ENCODE measurements at regions not wholly inside any gene's neighbourhood (a gene's known extent, or its start where the extent isn't known, plus 50 kb on each side); places are given as distances from the start of the nearest gene placed in this dataset.
A peak's percentile ranks its signal among the peaks of the same experiment; 100 is the strongest.

- POLR2A ChIA-PET: interaction anchor here (0.7 to 0.9 kb wide), 2 partner anchors 179 to 181 kb away, joined by 3 to 5 read pairs; no protein-coding TSS in a partner anchor
- TF ChIP-seq RCOR1 (IDR thresholded peaks at IDR 0.05; ENCODE audit: low read length) (no peak), NRF1 (IDR thresholded peaks at IDR 0.05; ENCODE audit: low read depth, low read length) (no peak), NFIC (IDR thresholded peaks at IDR 0.05; ENCODE audit: borderline replicate concordance) (no peak)
- TF ChIP-seq, protein P1, sequence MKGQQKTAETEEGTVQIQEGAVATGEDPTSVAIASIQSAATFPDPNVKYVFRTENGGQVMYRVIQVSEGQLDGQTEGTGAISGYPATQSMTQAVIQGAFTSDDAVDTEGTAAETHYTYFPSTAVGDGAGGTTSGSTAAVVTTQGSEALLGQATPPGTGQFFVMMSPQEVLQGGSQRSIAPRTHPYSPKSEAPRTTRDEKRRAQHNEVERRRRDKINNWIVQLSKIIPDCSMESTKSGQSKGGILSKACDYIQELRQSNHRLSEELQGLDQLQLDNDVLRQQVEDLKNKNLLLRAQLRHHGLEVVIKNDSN (IDR thresholded peaks at IDR 0.05; ENCODE audit: borderline replicate concordance, low read depth): no peak
- TF ChIP-seq, protein P2, sequence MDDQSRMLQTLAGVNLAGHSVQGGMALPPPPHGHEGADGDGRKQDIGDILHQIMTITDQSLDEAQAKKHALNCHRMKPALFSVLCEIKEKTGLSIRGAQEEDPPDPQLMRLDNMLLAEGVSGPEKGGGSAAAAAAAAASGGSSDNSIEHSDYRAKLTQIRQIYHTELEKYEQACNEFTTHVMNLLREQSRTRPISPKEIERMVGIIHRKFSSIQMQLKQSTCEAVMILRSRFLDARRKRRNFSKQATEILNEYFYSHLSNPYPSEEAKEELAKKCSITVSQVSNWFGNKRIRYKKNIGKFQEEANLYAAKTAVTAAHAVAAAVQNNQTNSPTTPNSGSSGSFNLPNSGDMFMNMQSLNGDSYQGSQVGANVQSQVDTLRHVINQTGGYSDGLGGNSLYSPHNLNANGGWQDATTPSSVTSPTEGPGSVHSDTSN (IDR thresholded peaks at IDR 0.05): no peak
- Histone ChIP-seq H3K36me3 (replicated peaks in 1 of 2; ENCODE audit: control insufficient read depth in 1 of 2, insufficient read depth in 2 of 2, low read length in 1 of 2) (no peaks in the 10 kb centered on the region), H3K4me2 (peak overlapping the region; percentile 75; the same call in 1 of the 2 replicates), H3K27ac (ENCODE audit: low read depth in 2 of 2, low read length in 1 of 2) (peak overlapping the region in 1 of 2 experiments; percentile 51; a peak in 2 of 4 replicates), H3K4me3 (ENCODE audit: low read depth in 2 of 2, low read length in 1 of 2) (peak overlapping the region in 1 of 2 experiments; percentile 49; a peak in 1 of 4 replicates), H4K20me1 (ENCODE audit: insufficient read depth) (no peaks in the 10 kb centered on the region), H3K9ac (peak overlapping the region; percentile 70; the same call in 1 of the 2 replicates), H3K79me2 (ENCODE audit: insufficient read depth) (no peaks in the 10 kb centered on the region), H3K27me3 (ENCODE audit: insufficient read depth) (no peaks in the 10 kb centered on the region), H3K4me1 (ENCODE audit: control insufficient read depth in 1 of 2, insufficient read depth in 2 of 2, low read depth in 1 of 2, low read length in 1 of 2) (peaks cover 24 to 29% of the 10 kb centered on the region in 2 experiments), H3K9me3 (no peaks in the 10 kb centered on the region), H3K9me2 (no peaks in the 10 kb centered on the region), H3F3A (replicated peaks; ENCODE audit: insufficient read depth) (peaks cover 7% of the 10 kb centered on the region), H2AFZ (ENCODE audit: low read depth) (peak overlapping the region; percentile 86; the same call in 1 of the 2 replicates)
- CTCF ChIA-PET: interaction anchor here (0.9 to 1.4 kb wide), 3 partner anchors 11 to 186 kb away, joined by 3 to 7 read pairs (median 4); no protein-coding TSS in a partner anchor
- 92% methylated on average over 6 of the region's 6 CpGs for WGBS (ENCODE audit: low lambda C conversion rate)
- no peak for DNase-seq
Measured at GRCh38 chr15:38072007-38072347, 137.5 kb downstream of the TMCO5A start.

- TF ChIP-seq GATA2 (CRISPR knock-in tag; IDR thresholded peaks at IDR 0.05) (no peak), FOSL2 (IDR thresholded peaks at IDR 0.05; ENCODE audit: borderline replicate concordance, low read depth) (no peak), RXRA (IDR thresholded peaks at IDR 0.05; ENCODE audit: borderline replicate concordance, low read depth) (no peak), NRF1 (IDR thresholded peaks at IDR 0.05; ENCODE audit: low read depth, low read length) (no peak), ELF1 (IDR thresholded peaks at IDR 0.05) (no peak), EZH2phosphoT487 (IDR thresholded peaks at IDR 0.05; ENCODE audit: borderline replicate concordance, low read depth) (no peak), FOXJ3 (CRISPR knock-in tag; IDR thresholded peaks at IDR 0.05) (0 out of 2 replicates have a peak, but pooled peaks have one; percentile 26), TCF12 (IDR thresholded peaks at IDR 0.05) (no peak), IRF3 (IDR thresholded peaks at IDR 0.05; ENCODE audit: low read depth, low read length) (no peak), USF2 (IDR thresholded peaks at IDR 0.05; ENCODE audit: borderline replicate concordance, low read depth, low read length) (no peak), YY1 (IDR thresholded peaks at IDR 0.05; ENCODE audit: low read depth) (no peak), RAD21 (IDR thresholded peaks at IDR 0.05; ENCODE audit: low read length) (peak; percentile 41; the same call in 1 of the 2 replicates), TEAD4 (IDR thresholded peaks at IDR 0.05; ENCODE audit: borderline replicate concordance, insufficient read depth) (no peak), SIN3A (IDR thresholded peaks at IDR 0.05; ENCODE audit: borderline replicate concordance, low read depth, low read length) (no peak), JUND (IDR thresholded peaks at IDR 0.05) (no peak), NFIC (IDR thresholded peaks at IDR 0.05; ENCODE audit: borderline replicate concordance) (peak; percentile 12; the same call in 1 of the 2 replicates)
- TF ChIP-seq, protein P3, sequence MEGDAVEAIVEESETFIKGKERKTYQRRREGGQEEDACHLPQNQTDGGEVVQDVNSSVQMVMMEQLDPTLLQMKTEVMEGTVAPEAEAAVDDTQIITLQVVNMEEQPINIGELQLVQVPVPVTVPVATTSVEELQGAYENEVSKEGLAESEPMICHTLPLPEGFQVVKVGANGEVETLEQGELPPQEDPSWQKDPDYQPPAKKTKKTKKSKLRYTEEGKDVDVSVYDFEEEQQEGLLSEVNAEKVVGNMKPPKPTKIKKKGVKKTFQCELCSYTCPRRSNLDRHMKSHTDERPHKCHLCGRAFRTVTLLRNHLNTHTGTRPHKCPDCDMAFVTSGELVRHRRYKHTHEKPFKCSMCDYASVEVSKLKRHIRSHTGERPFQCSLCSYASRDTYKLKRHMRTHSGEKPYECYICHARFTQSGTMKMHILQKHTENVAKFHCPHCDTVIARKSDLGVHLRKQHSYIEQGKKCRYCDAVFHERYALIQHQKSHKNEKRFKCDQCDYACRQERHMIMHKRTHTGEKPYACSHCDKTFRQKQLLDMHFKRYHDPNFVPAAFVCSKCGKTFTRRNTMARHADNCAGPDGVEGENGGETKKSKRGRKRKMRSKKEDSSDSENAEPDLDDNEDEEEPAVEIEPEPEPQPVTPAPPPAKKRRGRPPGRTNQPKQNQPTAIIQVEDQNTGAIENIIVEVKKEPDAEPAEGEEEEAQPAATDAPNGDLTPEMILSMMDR (IDR thresholded peaks at IDR 0.05): peak; percentile 13; the same call in 1 of the 2 replicates
- Histone ChIP-seq H3K27ac (ENCODE audit: low read depth in 2 of 2, low read length in 1 of 2) (peak overlapping the region; percentile 51 to 88), H3K9me2 (no peaks in the 10 kb centered on the region), H3K27me3 (ENCODE audit: insufficient read depth) (no peaks in the 10 kb centered on the region), H3K4me2 (peak overlapping the region; percentile 75), H3K9ac (peak overlapping the region; percentile 70), H3K36me3 (replicated peaks in 1 of 2; ENCODE audit: control insufficient read depth in 1 of 2, insufficient read depth in 2 of 2, low read length in 1 of 2) (no peaks in the 10 kb centered on the region), H2AFZ (ENCODE audit: low read depth) (peak overlapping the region; percentile 86), H3F3A (replicated peaks; ENCODE audit: insufficient read depth) (peaks cover 7% of the 10 kb centered on the region), H3K79me2 (ENCODE audit: insufficient read depth) (no peaks in the 10 kb centered on the region), H4K20me1 (ENCODE audit: insufficient read depth) (no peaks in the 10 kb centered on the region), H3K4me1 (ENCODE audit: control insufficient read depth in 1 of 2, insufficient read depth in 2 of 2, low read depth in 1 of 2, low read length in 1 of 2) (peaks cover 24 to 29% of the 10 kb centered on the region in 2 experiments), H3K9me3 (no peaks in the 10 kb centered on the region), H3K4me3 (ENCODE audit: low read depth in 2 of 2, low read length in 1 of 2) (peak overlapping the region; percentile 30 to 49)
- WGBS (ENCODE audit: low lambda C conversion rate): 34% methylated on average over 21 of the region's 55 CpGs
- ChIA-PET POLR2A (interaction anchor here (0.7 to 0.9 kb wide), 2 partner anchors 179 to 181 kb away, joined by 3 to 5 read pairs; no protein-coding TSS in a partner anchor), CTCF (interaction anchor here (0.9 to 1.4 kb wide), 3 partner anchors 12 to 185 kb away, joined by 3 to 7 read pairs (median 4); no protein-coding TSS in a partner anchor)
- peak; percentile 84 for DNase-seq
Measured at GRCh38 chr15:38072348-38073177, 138.1 kb downstream of the TMCO5A start.

Measured in SK-N-SH (cell line).